NCI-H748 (cell line): ENCODE measurements at regions not wholly inside any gene's neighbourhood (a gene's known extent, or its start where the extent isn't known, plus 50 kb on each side); places are given as distances from the start of the nearest gene placed in this dataset.
"Not testable (repeated sequence)": the region's sequence is repeated elsewhere in the genome, so short reads cannot be mapped to it uniquely, and the experiment has no call there.

Source experiments
- DNase-seq: peaks from one replicate; lab custom pipeline; 2025; ENCODE audit not compliant: unreplicated experiment; lab: John Stamatoyannopoulos, UW

DNA sequence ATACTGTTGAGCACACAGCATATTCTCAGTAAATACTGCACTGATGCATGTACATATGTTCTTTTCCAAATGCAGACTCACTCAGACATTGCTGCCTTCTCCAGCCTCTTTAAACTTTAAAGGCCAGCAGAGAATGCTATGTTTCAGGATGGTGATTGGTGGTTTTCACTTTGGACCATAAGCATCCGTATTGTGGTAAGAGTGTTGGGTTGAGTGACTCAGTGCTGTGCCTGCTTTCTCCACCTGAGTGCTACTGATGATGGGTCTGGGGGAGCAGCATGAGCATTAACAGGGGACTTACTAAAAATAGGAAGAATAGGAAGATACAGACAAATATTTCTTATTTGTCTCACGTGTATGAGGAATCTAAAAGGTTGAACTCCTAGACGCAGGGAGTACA lies 56.3 kb upstream of the ZNF92 start:
- DNase-seq, result no peak

GRCh38 chr7:65310761-65311160 lies 62.9 kb upstream of the ZNF92 start:
- DNase-seq, result no peak

- DNase-seq, result no peak
These were observed 65.4 kb upstream of the ZNF92 start for GRCh38 chr7:65308300-65308678.

- DNase-seq, result peak; percentile 72
These were observed 65.9 kb upstream of the ZNF92 start for GRCh38 chr7:65307651-65308299.

DNA sequence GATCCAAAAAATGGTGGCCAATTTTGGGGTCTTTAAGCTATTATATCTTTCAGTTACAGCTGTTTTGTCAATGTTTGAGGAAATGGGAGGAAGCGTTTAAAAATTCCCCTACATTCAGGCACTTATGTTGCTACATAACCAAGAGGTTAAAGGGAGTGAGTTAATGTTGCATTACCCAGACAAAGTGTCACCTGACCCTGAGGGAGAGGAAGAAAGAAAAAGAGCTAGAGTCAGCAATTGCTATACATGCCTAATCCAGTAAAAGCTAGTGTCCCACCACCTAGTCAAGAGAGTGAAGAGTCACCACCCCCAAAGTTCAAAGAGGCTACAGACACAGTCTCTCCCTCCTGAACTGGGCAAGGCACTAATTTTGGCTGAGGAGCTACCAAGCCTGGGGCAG lies 69.5 kb upstream of the ZNF92 start:
- DNase-seq, result no peak

GRCh38 chr7:65302883-65303282 lies 70.8 kb upstream of the ZNF92 start:
- DNase-seq, result no peak

DNA sequence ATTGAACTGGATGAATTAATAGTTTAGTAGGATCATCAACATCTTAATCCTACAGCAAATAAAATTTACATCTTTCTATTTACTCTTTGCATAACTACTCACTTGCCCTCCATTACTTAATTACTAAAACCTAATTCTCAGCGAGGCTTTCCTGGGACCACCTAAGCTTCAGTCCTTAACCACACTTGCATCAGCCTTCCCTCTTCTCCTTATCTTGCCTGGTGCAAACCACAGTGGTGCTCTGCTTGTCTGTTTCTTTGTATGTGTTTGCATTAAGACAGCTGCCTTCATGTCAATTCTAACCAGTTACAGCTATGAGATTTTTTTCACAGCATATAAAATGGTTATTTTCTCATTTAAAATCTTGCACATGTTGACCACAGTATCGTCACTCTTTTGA lies 72.6 kb upstream of the ZNF92 start:
- no peak for DNase-seq

DNA sequence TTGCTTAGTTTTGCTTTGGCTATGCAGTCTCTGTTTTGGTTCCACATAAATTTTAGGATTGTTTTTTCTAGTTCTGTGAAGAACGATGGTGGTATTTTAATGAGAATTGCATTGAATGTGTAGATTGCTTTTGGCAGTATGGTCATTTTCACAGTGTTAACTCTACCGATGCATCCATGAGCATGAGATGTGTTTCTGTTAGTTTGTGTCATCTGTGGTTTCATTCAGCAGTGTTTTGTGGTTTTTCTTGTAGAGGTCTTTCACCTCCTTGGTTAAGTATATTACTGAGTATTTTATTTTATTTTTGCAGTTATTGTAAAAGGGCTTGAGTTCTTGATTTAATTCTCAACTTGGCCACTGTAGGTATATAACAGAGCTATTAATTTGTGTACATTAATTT lies 78.2 kb upstream of the ZNF92 start:
- DNase-seq, result no peak

- DNase-seq, result not testable (repeated sequence)
These were observed 83.3 kb upstream of the ZNF92 start for GRCh38 chr7:65290340-65290739.

DNA sequence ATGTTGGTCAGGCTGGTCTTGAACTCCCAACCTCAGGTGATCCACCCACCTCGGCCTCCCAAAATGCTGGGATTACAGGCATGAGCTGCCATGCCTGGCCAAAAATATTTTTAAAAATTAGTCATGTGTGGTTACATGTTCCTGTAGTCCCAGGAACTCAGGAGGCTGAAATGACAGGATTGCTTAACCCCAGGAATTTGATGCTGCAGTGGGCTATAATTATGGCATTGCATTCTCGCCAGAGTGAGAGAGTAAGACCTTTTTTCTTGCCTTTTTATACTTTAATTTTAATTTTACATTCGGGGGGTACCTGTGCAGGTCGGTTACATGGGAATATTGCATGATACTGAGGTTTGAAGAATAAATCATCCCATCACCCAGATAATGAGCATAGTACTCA lies 86.6 kb upstream of the ZNF92 start:
- no peak for DNase-seq

DNA sequence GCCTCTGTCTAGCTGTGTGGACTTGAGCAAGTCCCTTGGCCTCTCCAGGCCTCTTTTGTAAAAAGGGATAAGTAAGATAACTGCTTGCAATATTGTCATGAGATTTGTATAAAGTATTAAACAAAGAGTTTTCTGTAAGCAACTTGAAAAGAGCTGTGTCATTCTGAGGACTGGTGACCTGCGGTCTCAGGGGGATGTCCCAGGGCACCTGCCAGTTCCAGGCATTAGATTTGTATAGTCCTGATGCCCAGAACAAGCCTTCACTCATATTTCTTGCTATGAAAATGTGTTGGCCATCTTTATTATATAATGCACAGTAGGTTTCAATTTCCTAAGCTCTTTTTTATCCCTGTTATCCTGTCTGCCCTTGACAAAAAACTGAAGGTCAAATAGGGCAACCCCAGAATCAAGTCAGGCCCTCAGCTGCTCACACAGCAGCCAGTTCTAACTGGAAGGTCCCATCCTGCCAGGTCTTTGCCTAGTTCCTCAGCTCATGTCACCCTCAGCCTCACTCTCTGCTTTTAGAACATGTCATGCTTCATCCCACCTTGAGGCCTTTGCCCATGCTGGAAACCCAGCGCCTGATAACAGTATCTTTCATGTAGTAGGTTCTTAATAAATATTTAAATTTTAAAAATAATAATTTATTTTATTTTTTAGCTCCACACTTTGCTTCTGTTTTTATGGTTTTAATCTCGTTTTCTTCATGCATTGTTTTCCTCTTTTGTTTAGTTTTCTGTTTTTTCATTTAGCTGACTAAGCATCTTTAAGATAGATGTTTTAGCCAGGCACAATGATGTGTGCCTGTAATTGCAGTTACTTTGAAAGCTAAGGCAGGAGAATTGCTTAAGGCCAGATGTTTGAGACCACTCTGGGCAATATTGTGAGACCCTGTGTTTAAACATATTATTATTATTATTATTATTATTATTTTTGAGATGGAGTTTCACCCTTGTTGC lies 87.5 kb upstream of the ZNF92 start:
- DNase-seq, result no peak

DNA sequence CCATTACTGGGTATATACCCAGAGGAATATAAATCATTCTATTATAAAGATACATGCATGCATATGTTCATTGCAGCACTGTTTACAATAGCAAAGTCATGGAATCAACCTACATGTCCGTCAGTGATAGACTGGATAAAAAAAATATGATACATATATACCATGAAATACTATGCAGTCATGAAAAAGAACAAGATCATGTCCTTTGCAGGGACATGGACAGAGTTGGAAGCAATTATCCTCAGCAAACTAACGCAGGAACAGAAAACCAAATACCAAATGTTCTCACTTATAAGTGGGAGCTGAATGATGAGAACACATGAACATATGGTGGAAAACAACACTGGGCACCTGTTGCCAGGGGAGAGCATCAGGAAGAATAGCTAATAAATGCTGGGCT lies 88.4 kb upstream of the ZNF92 start:
- not testable (repeated sequence) for DNase-seq

GRCh38 chr7:65279795-65280194 lies 93.9 kb upstream of the ZNF92 start:
- no peak for DNase-seq

GRCh38 chr7:65276822-65277221 lies 96.8 kb upstream of the ZNF92 start:
- DNase-seq, result no peak

GRCh38 chr7:65271502-65271901 lies 102.2 kb upstream of the ZNF92 start:
- not testable (repeated sequence) for DNase-seq

DNA sequence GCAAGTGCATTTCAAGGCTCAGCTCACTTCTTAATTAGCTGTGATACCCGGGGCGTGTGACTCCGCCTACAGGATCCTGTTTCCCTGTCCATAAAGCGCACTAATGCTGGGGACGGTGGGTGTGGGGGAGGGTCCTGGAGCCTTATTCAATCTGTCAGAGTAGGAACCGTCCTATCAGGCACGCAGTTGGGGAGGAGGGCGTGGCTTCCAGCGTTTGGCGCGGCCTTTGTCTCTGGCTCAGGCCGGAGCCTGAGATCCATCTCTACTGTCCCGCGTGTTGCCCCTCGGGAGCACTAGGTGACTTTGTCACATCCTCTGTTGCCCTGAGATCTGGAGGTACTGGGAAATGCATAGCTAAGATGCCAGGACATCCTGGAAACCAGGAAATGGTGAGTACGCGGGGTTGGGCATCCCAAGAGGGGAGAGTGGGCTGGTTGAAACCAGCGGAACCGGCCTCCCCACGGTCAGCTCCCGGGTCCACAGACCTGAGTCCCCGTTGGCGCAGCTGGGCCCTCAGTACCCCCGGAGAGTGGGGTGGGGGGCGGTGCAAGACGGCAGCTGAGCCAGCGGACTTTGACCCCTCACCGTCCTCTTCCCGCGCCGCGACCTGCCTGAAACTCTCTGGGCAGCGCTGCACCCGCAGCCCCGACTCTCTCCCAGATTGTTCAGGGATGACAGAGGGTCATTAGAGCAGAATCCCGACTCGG lies 104.4 kb upstream of the ZNF92 start:
- peak; percentile 95 for DNase-seq

GRCh38 chr7:65268782-65269149 lies 104.9 kb upstream of the ZNF92 start:
- DNase-seq, result no peak

DNA sequence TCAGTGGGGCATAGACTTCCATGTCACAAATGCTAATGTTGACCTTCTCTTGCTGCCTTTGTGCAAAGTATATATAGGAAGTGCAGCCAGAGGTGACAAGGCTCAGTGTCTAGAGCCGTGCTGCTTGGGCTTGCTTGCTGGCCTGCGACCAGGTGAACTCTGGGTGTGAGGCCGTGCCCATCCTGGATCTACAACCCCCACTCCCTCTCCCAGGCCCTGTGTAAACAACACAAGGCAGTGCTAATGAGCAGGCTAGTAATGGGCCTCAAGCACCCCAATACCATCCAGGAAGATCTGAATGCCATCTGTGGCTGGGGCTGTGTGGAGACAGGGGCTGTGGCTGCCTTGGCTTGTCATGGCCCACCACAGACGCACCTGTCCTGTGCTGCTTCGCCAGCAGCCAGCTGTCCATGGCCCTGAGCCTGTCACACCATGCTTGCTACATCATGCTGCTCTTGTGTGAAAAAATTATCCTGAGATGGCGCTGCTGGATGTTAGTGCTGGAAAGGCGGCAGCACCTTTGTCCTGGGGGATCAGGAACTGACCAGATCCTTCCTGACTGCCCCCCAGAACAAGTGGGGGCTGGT lies 107.6 kb upstream of the ZNF92 start:
- DNase-seq, result no peak

DNA sequence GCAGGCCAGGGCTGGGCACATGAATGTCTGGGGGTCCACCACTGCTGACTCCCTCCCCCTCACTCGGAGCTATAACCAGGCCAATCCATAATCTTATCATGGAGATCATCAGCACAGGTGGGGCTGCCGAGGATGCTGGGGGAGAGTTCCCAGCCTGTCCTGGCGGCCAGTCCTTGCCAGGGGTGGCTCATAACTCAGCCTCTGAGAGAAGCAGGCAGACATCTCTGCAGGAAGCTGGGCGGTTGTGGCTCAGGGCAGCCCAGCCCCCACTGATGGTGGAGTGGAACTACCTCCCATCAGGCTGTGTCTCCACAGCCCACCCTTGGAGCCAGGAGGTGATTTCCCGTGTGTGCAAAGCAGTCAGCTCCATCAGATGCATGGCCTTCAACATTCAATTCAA lies 109.4 kb upstream of the ZNF92 start:
- DNase-seq, result no peak

DNA sequence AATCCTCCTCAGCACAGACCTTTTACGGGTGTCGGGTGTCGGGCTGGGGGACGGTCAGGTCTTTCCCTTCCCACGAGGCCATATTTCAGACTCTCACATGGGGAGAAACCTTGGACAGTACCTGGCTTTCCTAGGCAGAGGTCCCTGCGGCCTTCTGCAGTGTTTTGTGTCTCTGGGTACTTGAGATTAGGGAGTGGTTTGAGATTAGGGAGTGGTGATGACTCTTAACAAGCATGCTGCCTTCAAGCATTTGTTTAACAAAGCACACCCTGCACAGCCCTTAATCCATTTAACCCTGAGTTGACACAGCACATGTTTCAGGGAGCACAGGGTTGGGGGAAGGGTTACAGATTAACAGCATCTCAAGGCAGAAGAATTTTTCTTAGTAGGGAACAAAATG lies 113.0 kb upstream of the ZNF92 start:
- DNase-seq, result not testable (repeated sequence)

GRCh38 chr7:65259864-65260525 lies 113.7 kb upstream of the ZNF92 start:
- DNase-seq, result peak; percentile 33
